ENCODE measurements at regions not wholly inside any gene's neighbourhood (a gene's known extent, or its start where the extent isn't known, plus 50 kb on each side); places are given as distances from the start of the nearest gene placed in this dataset.

GRCh38 chr10:130372222-130372621, 236.0 kb downstream of the GLRX3 start:
- no peak for DNase-seq

- DNase-seq, result no peak
These were observed 236.7 kb downstream of the GLRX3 start for GRCh38 chr10:130372866-130373265.

GRCh38 chr10:130377986-130378540, 241.9 kb downstream of the GLRX3 start:
- DNase-seq, result no peak

DNA sequence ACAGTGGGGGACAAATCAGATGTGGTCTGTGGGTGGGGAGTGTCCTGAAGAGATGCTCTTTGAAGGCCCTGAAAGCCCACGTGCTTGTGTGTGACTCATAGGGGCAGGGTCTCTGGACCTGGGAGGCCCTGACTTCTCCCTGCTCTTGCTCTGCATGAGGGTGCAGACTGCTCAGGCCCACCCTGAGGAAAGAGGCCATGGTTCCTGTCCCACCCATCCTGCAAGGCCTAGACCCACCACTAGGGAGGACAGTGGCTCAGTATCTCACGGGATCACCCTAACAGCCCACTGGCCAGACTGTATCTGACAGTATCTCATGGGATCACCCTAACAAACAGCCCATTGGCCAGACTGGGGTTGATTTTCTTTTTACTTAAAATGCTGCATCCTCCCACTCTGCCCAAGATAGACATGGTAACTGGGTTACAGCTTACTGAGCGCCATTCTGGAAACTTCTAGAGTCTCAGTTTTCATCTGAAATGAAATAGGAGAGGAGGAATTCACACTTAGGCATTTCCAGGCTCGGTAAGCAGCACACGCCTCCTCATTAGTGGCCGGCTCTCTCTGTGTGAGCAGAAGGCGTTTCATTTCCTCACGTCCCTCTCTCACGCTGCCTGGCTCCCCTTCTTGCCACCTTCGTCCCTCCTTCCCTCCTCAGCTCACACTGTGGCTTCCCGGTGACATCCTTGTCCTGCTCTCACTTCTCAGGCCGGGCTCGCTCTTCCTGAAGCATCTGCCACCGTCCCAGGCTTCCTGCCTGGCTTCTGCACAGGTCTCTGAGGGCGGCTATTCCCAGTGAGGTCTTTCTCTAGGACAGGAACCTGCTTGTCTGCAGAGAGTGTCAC, 242.6 kb downstream of the GLRX3 start:
- DNase-seq, result no peak

GRCh38 chr10:130380056-130380455, 243.9 kb downstream of the GLRX3 start:
- no peak for DNase-seq

- no peak for DNase-seq
These were observed 245.8 kb downstream of the GLRX3 start for GRCh38 chr10:130382031-130382430.

DNA sequence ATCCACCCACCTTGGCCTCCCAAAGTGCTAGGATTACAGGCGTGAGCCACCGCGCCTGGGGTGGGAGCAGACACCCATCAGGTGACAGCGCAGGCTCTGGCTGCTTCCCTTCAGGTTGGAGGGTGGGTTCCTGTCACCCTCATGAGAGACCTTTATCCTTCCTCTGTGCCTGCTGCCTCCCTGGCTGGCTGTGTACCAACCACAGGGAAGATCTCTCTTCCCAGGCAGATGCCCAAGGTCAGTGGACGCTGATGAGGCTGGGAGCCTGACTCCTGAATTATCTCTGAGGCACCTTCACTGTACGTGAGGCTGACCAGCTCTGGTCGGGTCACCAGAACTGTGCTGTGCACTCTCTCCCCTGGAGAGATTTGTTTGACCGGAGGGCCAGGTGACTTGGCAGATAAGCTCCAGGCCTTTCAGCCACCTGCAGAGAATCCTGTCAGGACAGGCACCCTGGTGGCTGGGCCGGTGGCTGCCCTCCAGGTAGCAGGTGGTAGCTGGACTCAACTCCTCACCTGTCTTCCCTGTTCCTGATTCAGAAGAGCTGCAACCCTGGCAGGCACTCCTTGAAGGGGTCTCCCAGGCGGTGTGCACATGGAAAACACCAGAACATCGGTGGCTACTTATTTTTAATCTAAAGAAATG, 251.9 kb downstream of the GLRX3 start:
- no peak for DNase-seq

GRCh38 chr10:130388746-130389145, 252.6 kb downstream of the GLRX3 start:
- DNase-seq, result no peak

DNA sequence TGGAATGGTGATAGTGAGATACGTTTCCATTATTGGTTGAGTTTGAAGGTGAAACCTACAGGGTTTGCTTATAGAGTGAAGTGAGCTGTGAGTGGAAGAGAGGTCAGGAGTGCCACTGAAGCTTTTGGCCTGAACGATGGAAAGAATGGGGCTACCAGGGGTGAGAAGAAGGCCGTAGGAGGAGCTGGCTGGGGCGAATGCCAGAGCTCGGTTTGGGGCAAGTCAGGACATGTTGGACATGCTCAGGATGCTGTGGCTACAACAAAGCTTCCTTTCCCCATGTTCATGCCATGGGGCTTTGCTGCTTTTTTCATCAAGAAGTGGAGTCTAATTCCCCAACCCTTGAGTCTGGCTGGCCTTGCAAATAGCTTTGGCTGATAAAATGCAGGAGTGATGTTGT, 253.7 kb downstream of the GLRX3 start:
- no peak for DNase-seq

DNA sequence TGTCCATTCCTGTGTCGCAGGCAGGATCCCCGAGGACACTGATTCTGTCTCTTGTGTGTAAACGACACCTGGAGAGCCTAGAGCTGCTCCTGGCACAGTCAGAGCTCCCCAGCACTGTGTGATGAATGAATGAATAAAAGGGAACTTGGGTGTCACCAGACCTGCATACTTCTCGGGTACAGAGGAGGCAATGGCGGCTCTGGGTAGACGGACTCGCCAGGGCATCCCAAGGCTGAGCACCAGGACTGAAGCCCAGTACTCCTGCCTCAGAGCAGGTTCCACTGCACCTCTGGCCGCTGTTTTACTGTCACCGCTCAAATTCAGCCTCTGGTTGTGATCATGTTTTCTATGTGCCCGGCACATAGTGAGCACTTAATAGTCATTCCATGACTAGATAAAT, 255.8 kb downstream of the GLRX3 start:
- no peak for DNase-seq

DNA sequence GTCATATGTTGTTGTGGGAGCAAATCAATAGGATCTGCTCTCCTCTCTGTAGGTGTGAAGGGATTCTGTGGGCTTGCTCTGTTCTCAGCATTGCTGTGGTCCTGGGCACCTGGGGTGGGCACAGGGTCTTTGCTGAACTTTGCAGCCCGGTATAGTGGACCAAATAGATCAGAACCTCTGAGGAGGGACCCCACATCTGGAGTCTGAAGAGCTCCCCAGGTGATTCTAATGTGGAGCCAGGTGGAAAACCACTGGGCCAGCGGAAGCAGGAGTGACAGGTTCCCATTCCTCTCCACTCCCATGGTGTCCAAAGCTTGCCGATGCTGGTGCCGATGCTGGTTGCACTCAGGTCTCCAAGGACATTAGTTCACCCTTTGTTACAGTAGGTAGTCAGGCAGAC, 257.2 kb downstream of the GLRX3 start:
- DNase-seq, result no peak

DNA sequence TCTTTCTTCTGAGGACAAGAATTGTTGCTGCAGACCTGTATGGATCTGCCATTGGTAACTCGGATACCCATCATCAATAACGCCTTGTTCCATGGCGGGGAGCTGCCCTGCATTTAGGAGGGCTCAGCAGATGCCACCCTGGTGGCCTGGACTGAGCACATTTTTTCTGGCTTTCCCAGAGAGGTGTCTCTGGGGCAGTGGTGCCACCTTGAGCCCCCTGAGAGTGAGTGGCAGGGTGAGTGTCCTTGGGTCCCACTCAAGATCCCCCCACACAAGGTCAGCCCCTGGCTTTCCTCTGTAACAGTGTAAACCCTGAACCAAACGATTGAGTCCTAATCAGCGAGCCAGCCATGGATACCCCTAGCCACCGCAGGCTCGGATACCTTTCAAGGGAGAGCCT, 258.6 kb downstream of the GLRX3 start:
- no peak for DNase-seq

DNA sequence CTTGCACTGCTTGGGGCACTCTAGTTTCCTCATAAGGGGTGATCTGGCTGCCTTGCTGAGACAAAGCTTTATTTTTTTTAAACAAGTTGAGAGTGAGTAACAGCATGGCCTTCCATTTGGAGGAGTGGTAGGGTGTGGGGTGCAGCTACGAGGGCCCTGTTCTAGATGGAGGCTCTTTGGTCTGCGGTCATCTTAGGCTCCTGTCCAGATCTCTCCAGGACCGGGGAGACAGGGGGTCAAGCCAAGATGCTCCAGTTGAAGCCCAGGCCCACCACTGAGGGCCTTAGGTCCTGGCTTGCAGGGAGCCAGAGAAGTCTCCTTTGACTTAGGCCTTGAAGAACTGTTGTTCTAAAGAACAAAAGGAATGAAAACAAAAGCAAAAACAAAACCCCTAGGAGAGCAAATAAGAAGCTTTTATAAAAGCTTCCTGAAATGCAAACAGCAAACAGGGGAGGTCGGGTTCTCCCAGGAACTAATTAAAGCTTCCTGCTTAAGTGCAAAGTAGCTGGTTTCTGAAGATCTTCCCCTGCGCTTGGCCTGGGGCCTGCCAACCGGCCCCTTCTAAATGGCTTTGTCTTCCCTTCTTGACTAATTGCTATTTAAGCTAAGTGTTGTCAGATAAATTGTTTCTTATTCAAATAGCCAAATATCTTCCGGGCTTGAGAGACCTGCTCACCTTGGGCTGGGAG, 259.2 kb downstream of the GLRX3 start:
- no peak for DNase-seq

DNA sequence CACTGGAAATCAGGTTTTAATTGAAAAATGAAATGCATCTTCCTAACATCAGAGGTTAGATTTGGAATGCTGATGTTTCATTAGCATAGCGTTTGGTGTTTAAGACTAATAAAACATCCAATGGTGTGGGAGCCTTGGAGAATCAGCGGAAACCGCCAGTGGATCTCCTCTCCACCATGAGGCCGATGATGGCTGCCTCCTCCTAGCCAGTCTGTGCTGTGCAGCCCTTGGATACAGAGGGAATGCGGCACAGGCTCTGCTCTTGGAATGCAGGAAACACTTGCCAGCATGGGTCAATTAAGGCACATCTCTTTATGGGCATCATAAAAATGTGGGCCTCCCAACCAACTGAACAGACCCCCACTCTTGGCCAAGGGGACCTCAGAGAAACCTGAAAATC, 259.9 kb downstream of the GLRX3 start:
- no peak for DNase-seq

GRCh38 chr10:130398090-130398994, 262.2 kb downstream of the GLRX3 start:
- DNase-seq, result no peak

DNA sequence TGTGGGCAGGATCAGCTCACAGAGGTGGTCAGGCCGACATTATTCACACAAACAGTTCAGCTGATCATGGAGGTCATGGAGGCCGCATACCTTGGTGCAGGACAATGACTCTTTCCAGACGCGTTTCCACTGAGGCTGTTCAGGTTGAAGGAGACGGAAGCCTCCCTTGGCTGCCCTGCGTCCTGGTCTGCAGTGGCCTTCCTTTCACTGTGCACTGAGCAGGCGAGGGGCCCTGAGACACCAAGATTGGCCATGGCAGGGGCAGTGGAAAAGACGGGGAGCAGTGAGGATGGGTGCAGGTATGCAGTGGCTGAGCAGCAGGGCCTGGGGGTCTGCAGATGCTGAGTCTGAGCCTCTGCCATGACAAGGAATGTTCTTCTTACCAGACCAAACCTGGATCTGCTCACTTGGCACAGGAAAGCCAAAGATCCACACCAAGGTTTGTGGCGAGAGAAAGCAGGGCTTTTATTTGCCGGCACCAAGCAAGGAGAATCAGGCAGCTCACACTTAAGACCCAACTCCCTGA, 263.3 kb downstream of the GLRX3 start:
- DNase-seq, result no peak

- DNase-seq, result no peak
These were observed 264.7 kb downstream of the GLRX3 start for GRCh38 chr10:130400890-130401289.

DNA sequence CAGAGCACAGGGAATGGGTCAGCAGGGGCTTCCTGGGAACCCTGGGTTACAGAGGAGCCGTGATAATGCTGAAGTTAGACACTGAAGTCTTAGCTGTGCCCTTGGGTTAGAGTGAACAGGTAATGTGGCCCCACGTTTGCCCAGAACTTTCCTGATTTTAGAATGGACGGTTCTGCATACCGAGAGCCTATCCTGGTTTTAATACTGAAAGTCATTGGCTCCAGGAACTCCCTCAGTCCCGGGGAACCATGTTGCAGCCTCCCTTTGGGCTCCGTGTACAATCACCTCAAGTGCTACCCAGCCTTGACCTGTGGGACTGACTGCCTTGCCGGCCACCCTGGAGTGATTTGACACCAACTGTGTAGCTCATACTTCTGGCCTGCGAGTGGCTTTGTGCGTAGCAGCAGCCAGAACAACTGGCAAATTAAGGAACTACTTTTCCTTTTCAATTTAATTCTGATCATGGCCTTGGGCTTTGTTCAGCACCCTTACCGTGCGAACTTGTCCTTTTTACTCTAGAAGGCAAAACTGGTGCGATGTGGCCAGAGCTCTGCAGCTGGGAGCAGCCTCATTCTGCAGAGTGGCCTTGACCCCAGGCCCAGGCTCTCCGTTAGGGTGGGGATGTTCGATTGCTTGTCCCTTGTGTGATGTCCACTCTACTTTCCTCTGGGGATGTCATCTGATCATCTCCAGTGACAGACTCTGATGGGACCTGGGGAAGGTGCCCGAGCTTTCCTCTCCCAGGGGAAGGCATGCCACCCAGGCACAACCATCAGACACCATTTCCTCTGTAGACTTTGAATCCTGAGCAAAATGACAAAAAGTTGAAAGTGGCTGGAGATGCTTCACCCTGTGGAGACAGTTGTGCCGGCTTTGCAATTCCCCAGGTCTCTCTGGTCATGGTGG, 265.9 kb downstream of the GLRX3 start:
- DNase-seq, result no peak

DNA sequence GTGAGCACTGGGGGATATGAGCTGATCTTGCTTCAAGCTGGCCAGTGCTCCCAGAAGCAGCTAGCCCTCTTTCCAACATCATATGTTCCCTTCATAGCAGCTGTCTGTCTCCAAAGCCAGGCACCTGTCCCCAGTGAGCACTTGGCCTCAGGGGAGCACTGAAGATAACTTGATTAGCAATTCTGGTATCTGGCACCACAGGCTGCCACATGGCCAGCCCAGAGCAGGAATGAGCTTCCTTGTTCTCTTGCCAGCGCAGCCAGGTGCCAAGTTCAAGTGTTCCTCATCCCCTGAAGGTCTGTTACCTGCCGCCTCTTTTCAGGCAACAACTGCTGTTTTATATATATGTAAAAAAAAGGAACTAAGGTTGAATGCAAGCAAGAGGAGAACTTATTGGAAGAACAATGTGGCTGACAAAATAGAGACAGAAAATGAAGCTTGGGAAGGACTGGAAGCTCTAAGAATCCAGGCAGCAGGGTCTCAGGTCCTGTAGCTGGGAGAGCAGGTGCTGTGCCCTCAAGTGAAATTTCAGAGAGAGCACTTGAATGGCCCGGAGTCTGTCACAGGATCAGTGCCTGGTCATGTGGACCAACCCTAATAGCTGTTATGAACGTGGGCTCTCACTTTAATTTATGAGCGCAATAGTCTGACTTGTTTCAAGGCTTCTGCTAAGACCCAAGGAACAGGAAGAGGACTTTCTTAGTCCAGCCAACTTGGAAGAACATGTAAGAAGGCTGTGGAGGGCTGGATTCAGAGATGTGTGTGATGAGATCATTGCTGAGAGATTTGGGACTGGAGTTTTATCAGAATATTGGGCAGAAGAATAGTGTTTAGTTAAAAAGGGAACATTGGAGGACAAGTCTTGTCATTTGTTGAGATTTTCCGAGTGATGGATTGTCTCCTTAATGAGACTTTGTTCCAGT, 267.2 kb downstream of the GLRX3 start:
- DNase-seq, result no peak

DNA sequence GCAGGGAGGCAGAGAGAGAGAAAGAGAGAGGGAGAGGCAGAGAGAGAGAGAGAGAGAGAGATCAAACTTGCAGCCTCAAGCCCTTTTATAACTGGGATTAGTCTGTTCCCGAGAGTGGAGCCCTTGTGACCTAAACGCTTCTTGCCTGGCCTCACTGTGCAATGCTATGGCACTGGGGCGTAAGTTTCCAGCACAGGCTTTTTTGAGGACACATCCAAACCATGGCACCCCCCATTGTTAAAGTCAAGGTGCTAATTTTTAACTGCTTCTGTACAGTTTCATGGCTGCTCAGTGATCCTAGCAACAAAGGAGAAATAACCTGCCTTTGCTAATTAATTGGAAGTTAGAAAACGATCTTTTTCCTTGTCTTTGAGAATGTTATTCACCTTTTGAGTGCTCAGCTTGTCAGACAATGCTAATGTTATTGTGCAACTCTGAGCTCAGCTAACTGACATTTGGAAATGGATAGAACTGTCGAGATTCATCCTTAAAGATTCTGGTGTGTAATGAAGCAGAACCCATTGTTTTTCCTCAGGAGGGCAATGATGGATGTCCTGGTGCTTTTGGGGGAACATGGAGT, 268.4 kb downstream of the GLRX3 start:
- no peak for DNase-seq
